ENCODE measurements at regions not wholly inside any gene's neighbourhood (a gene's known extent, or its start where the extent isn't known, plus 50 kb on each side); places are given as distances from the start of the nearest gene placed in this dataset.

DNA sequence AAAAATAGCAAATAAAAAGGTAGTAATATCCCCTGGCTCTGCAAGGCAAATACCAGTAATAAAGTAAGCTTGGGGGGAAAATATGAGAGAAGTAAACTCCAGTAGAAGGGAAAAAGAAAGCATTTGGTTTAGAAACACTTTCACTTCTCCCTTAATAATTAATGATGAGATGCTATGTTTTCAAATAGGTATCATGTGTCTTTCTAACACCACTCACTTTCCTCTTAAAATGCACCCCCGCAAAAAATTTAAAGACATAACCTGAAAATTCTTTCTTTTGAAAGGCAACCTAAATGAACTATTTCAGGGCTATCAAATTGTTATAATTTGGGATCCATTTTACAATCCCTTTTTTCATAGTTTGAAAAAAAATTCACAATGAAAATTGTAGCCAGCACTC lies 240.3 kb downstream of the SNX10 start:
- TF ChIP-seq, protein P1, sequence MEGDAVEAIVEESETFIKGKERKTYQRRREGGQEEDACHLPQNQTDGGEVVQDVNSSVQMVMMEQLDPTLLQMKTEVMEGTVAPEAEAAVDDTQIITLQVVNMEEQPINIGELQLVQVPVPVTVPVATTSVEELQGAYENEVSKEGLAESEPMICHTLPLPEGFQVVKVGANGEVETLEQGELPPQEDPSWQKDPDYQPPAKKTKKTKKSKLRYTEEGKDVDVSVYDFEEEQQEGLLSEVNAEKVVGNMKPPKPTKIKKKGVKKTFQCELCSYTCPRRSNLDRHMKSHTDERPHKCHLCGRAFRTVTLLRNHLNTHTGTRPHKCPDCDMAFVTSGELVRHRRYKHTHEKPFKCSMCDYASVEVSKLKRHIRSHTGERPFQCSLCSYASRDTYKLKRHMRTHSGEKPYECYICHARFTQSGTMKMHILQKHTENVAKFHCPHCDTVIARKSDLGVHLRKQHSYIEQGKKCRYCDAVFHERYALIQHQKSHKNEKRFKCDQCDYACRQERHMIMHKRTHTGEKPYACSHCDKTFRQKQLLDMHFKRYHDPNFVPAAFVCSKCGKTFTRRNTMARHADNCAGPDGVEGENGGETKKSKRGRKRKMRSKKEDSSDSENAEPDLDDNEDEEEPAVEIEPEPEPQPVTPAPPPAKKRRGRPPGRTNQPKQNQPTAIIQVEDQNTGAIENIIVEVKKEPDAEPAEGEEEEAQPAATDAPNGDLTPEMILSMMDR (IDR thresholded peaks at IDR 0.05): no peak
- TF ChIP-seq POLR2A (IDR thresholded peaks at IDR 0.05): no peak
- TF ChIP-seq POLR2AphosphoS5 (IDR thresholded peaks at IDR 0.05; ENCODE audit: insufficient read depth in 1 of 2, low read depth in 1 of 2): no peak

Measured in vagina (tissue), 2 donors.